Sigmoid colon (tissue), 3 donors: ENCODE measurements at regions not wholly inside any gene's neighbourhood (a gene's known extent, or its start where the extent isn't known, plus 50 kb on each side); places are given as distances from the start of the nearest gene placed in this dataset.

Experiments
- POLR2A ChIP-seq, 2 donors: fragments of 450-650 bp; IDR thresholded peaks; one replicate each; pipeline ENCODE4 v1.6.1; 2016; ENCODE audit warnings: antibody characterized with exemption in 2 of 2, mild to moderate bottlenecking in 2 of 2, moderate library complexity in 2 of 2
- TF ChIP-seq, protein P1 (sequence below), 4 experiments: fragments of 450-650 bp in 3 of 4; fragments of 200-600 bp in 1 of 4; IDR thresholded peaks; one replicate each; pipeline ENCODE4 v1.5.1; 2016 to 2019; ENCODE audit warnings: antibody characterized with exemption in 4 of 4, mild to moderate bottlenecking in 3 of 4, moderate library complexity in 2 of 4

DNA sequence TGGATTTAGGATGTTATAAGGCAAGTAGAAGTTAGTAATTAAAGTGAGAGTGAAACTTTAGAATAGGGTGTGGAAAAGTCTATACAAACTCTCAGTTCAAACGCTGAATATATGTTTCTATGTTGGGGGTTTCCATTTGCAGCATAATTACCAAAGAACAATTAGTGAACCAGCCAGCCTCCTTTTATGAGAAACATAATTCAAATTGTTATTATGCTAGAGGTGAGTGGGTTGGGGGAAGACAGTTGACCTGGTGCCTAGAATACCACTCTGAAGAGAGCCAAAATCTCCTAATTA lies 435.8 kb downstream of the MDFIC start:
- TF ChIP-seq, protein P1, sequence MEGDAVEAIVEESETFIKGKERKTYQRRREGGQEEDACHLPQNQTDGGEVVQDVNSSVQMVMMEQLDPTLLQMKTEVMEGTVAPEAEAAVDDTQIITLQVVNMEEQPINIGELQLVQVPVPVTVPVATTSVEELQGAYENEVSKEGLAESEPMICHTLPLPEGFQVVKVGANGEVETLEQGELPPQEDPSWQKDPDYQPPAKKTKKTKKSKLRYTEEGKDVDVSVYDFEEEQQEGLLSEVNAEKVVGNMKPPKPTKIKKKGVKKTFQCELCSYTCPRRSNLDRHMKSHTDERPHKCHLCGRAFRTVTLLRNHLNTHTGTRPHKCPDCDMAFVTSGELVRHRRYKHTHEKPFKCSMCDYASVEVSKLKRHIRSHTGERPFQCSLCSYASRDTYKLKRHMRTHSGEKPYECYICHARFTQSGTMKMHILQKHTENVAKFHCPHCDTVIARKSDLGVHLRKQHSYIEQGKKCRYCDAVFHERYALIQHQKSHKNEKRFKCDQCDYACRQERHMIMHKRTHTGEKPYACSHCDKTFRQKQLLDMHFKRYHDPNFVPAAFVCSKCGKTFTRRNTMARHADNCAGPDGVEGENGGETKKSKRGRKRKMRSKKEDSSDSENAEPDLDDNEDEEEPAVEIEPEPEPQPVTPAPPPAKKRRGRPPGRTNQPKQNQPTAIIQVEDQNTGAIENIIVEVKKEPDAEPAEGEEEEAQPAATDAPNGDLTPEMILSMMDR (IDR thresholded peaks at IDR 0.05) = no peak
- no peak for TF ChIP-seq POLR2A (IDR thresholded peaks at IDR 0.05)
